ENCODE measurements at regions not wholly inside any gene's neighbourhood (a gene's known extent, or its start where the extent isn't known, plus 50 kb on each side); places are given as distances from the start of the nearest gene placed in this dataset.

DNA sequence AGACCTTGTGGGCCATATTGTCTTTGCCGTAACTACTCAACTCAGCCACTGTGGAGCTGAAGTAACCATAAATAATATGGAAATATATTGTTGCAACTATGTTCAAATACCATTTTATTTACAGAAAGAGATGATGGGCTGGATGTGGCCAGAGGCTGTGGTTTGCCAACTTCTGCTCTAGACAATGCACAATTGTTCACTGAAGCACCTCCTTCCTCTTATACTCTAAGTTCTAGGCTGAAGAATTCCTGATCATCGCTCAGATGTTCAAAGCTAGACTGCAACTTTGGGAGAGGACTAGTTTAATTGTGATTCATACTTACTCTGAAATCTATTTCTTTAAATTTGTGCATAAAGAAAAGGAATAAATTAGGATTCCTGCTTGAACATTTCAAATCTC is 245.0 kb downstream of the TAF11L14 start:
- Histone ChIP-seq H3K4me1 (no peaks in the 10 kb centered on the region), H3K4me3 (no peak overlapping the region), H3K36me3 (no peaks in the 10 kb centered on the region), H3K27me3 (no peaks in the 10 kb centered on the region), H3K27ac (no peak overlapping the region), H3K9me3 (no peaks in the 10 kb centered on the region)
- intact Hi-C loops (cut with DNase I) = no loop called here
- ATAC-seq (no peak), FAIRE-seq (no peak), DNase-seq (no peak)
- TF ChIP-seq, protein P1, sequence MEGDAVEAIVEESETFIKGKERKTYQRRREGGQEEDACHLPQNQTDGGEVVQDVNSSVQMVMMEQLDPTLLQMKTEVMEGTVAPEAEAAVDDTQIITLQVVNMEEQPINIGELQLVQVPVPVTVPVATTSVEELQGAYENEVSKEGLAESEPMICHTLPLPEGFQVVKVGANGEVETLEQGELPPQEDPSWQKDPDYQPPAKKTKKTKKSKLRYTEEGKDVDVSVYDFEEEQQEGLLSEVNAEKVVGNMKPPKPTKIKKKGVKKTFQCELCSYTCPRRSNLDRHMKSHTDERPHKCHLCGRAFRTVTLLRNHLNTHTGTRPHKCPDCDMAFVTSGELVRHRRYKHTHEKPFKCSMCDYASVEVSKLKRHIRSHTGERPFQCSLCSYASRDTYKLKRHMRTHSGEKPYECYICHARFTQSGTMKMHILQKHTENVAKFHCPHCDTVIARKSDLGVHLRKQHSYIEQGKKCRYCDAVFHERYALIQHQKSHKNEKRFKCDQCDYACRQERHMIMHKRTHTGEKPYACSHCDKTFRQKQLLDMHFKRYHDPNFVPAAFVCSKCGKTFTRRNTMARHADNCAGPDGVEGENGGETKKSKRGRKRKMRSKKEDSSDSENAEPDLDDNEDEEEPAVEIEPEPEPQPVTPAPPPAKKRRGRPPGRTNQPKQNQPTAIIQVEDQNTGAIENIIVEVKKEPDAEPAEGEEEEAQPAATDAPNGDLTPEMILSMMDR (IDR thresholded peaks at IDR 0.05) = no peak
- 76 to 84% methylated on average over 2 of the region's 2 CpGs for WGBS, 2 donors

DNA sequence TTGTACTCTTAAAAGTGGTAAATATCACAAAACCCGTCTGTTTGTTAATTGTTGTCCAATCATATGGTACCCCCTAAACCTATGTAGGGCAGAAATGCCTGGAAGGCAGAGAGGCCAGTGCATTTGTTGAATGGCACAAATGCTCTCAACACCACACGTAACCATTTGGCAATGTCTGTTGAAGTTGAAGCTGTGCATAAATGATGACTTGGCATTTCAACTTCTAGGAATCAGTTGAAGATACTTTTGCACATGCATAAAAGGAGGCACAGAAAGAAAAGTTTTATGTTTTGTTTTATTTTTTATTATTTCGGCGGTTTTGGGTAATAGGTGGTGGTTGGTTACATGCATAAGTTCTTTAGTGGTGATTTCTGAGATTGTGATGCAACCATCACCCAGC is 246.6 kb downstream of the TAF11L14 start:
- Histone ChIP-seq H3K4me3 (no peak overlapping the region), H3K4me1 (no peaks in the 10 kb centered on the region), H3K36me3 (no peaks in the 10 kb centered on the region), H3K27ac (no peak overlapping the region), H3K9me3 (no peaks in the 10 kb centered on the region), H3K27me3 (no peaks in the 10 kb centered on the region)
- TF ChIP-seq, protein P1 (IDR thresholded peaks at IDR 0.05) = no peak
- FAIRE-seq (no peak), DNase-seq (no peak), ATAC-seq (no peak)
- intact Hi-C loops (cut with DNase I) = no loop called here
- 66 to 82% methylated on average over 4 of the region's 4 CpGs for WGBS, 2 donors

DNA sequence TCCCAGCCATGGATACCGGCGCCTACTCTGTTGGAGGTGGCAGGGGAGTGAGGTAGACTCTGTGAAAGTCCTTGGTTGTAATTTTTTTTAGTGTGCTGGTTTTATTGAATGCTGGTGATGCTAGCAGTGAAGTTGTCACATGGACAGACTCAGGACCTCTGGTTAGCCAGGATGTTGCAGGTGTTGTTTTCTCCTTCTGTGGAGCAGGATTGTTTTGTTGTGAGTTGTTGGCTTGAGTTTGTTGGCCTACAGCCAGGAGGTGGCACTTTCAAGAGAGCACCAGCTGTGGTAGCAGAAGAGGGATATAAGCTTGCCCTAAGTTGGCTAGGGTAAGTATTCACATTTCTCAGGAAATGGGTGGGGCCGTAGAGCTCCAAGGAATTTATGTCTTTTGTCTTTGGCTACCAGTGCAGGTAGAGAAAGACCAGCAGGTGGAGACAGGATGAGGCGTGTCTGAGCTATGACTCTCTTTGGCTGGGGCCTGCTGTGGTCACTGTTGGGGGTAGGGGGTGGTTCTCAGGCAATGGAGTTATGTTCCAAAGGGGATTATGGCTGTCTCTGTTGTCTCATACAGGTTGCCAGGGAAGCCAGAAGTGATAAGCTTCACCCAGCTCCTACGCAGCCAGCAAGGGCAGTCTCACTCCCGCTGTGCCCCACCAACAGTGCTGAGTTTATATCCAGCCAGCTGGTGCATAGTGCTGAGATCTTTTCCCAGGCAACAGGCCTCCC is 248.7 kb downstream of the TAF11L14 start:
- no peaks in the 10 kb centered on the region for H3K36me3 ChIP-seq
- H3K4me1 ChIP-seq = no peaks in the 10 kb centered on the region
- no peak overlapping the region for H3K27ac ChIP-seq
- TF ChIP-seq, protein P1 (IDR thresholded peaks at IDR 0.05) = no peak
- ATAC-seq (peak in 1 of 4 donors; percentile 14), FAIRE-seq (no peak), DNase-seq (no peak)
- 58 to 67% methylated on average over 6 of the region's 6 CpGs for WGBS, 2 donors
- no peaks in the 10 kb centered on the region for H3K9me3 ChIP-seq
- no peaks in the 10 kb centered on the region for H3K27me3 ChIP-seq
- intact Hi-C loops (cut with DNase I) = no loop called here
- no peak overlapping the region for H3K4me3 ChIP-seq

DNA sequence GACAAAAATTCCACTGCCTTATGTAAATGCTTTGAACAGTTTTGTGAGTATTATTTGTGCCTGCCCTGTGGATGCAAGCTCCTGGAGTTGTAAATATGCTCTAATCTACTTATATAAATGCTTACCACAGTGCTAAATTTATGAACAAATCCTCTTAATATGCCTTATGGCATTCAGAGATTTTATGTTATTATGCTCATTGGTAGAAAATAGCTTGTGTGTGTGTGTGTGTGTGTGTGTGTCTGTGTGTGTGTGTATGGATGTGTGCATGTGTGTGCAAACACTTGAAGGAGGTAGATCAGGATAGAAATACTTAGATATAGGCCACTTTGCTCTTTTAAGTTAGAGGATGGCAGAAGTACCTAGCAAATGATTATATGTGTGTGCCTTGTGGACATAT is 253.9 kb downstream of the TAF11L14 start:
- Histone ChIP-seq H3K27ac (no peak overlapping the region), H3K4me1 (no peaks in the 10 kb centered on the region), H3K27me3 (no peaks in the 10 kb centered on the region), H3K9me3 (no peaks in the 10 kb centered on the region), H3K4me3 (no peak overlapping the region), H3K36me3 (no peaks in the 10 kb centered on the region)
- ATAC-seq = no peak
- TF ChIP-seq, protein P1 (IDR thresholded peaks at IDR 0.05) = no peak
- intact Hi-C loops (cut with DNase I) = no loop called here
- no peak for FAIRE-seq
- no peak for DNase-seq

DNA sequence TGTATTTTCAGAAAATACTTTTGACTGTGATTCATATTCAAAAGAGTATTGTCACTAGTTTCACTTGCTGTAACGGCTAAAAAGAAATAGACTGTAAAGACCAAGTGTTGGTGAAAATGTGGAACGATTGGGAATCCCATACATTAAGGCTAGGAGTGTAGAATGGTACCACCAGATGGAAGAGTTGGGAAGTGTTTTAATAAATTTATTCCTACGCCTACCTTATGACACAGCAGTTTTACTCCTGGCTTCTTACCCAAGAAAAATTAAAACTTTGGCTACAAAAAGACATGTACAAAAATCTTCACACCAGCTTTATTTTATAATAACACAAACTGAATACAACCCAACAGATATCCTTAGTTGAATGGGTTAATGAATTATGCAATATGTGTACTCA is 256.2 kb downstream of the TAF11L14 start:
- Histone ChIP-seq H3K9me3 (no peaks in the 10 kb centered on the region), H3K36me3 (no peaks in the 10 kb centered on the region), H3K4me1 (no peaks in the 10 kb centered on the region), H3K27me3 (no peaks in the 10 kb centered on the region), H3K27ac (no peak overlapping the region), H3K4me3 (no peak overlapping the region)
- no peak for ATAC-seq
- no peak for DNase-seq
- TF ChIP-seq, protein P1 (IDR thresholded peaks at IDR 0.05) = no peak
- WGBS, 2 donors = 55 to 63% methylated on average over 3 of the region's 3 CpGs
- intact Hi-C loops (cut with DNase I) = no loop called here
- no peak for FAIRE-seq
